ENCODE measurements at regions not wholly inside any gene's neighbourhood (a gene's known extent, or its start where the extent isn't known, plus 50 kb on each side); places are given as distances from the start of the nearest gene placed in this dataset.

DNA sequence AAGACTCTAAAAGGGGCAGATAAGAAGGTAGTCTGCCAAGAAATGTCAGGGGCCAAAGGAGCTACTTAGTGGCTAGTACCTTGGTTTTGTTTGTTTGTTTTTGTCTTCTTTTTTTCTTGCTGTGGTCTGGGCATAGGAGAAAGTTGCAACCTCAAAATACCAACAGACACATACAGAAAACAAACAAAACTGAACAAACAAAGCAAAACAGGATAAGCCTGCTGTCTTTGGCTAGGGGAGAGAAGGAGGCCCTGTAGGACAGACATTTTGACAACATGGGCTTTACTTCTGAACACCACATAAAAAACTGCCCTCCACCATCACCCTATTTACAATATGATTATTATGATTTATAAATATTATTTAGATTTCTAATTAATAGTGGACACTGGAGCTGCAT is 460.8 kb downstream of the PTH2R start:
- no peak overlapping the region for H3K27ac Mint-ChIP-seq
- no peak overlapping the region for H3K4me3 Mint-ChIP-seq
- Histone ChIP-seq H3K36me3 (ENCODE audit: insufficient read depth) (0 out of 2 replicates have a peak, but pooled peaks cover 3% of the 10 kb centered on the region), H3K4me3 (no peak overlapping the region), H2AFZ (no peak overlapping the region), H3K9me2 (ENCODE audit: insufficient read depth) (0 out of 2 replicates have a peak, but pooled peaks cover 1% of the 10 kb centered on the region), H4K20me1 (replicated peaks; ENCODE audit: insufficient read depth) (no peaks in the 10 kb centered on the region), H3K27me3 (ENCODE audit: insufficient read depth) (no peaks in the 10 kb centered on the region), H3K79me2 (replicated peaks; ENCODE audit: insufficient read depth) (no peaks in the 10 kb centered on the region), H3F3A (replicated peaks; ENCODE audit: low read depth) (no peaks in the 10 kb centered on the region), H3K27ac (ENCODE audit: low read depth) (no peak overlapping the region), H3K4me2 (no peak overlapping the region), H3K4me1 (ENCODE audit: insufficient read depth) (no peaks in the 10 kb centered on the region)
- DNase-seq (ENCODE audit: low spot score) (no peak), ATAC-seq (no peak)
- peaks cover 2% of the 10 kb centered on the region; the same call in 1 of the 3 replicates for H3K9me3 Mint-ChIP-seq
- no peak for TF ChIP-seq EZH2phosphoT487 (IDR thresholded peaks at IDR 0.05; ENCODE audit: unreplicated experiment)
- TF ChIP-seq CREB1 (CRISPR knock-in tag; IDR thresholded peaks at IDR 0.05; ENCODE audit: low read depth) = no peak
- TF ChIP-seq POLR2AphosphoS5 (IDR thresholded peaks at IDR 0.05; ENCODE audit: low read depth) = no peak
- no peak for TF ChIP-seq EZH2 (IDR thresholded peaks at IDR 0.05; ENCODE audit: low read depth, unreplicated experiment)
- TF ChIP-seq STAT1 (IDR thresholded peaks at IDR 0.05; ENCODE audit: unreplicated experiment) = no peak
- TF ChIP-seq CTCF (conservative IDR thresholded peaks at IDR 0.05; ENCODE audit: low read depth in 2 of 2) = no peak
- TF ChIP-seq ZNF331 (CRISPR knock-in tag; IDR thresholded peaks at IDR 0.05; ENCODE audit: low read depth) = no peak
- TF ChIP-seq, protein P1, sequence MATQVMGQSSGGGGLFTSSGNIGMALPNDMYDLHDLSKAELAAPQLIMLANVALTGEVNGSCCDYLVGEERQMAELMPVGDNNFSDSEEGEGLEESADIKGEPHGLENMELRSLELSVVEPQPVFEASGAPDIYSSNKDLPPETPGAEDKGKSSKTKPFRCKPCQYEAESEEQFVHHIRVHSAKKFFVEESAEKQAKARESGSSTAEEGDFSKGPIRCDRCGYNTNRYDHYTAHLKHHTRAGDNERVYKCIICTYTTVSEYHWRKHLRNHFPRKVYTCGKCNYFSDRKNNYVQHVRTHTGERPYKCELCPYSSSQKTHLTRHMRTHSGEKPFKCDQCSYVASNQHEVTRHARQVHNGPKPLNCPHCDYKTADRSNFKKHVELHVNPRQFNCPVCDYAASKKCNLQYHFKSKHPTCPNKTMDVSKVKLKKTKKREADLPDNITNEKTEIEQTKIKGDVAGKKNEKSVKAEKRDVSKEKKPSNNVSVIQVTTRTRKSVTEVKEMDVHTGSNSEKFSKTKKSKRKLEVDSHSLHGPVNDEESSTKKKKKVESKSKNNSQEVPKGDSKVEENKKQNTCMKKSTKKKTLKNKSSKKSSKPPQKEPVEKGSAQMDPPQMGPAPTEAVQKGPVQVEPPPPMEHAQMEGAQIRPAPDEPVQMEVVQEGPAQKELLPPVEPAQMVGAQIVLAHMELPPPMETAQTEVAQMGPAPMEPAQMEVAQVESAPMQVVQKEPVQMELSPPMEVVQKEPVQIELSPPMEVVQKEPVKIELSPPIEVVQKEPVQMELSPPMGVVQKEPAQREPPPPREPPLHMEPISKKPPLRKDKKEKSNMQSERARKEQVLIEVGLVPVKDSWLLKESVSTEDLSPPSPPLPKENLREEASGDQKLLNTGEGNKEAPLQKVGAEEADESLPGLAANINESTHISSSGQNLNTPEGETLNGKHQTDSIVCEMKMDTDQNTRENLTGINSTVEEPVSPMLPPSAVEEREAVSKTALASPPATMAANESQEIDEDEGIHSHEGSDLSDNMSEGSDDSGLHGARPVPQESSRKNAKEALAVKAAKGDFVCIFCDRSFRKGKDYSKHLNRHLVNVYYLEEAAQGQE (IDR thresholded peaks at IDR 0.05; ENCODE audit: unreplicated experiment) = no peak
- TF ChIP-seq NANOG (IDR thresholded peaks at IDR 0.05; ENCODE audit: borderline replicate concordance) = no peak
- TF ChIP-seq JUNB (IDR thresholded peaks at IDR 0.05; ENCODE audit: unreplicated experiment) = no peak
- no peak for TF ChIP-seq ZNF462 (CRISPR knock-in tag; IDR thresholded peaks at IDR 0.05)
- no peak for TF ChIP-seq ETS1 (IDR thresholded peaks at IDR 0.05)
- no peak for TF ChIP-seq ZNF114 (CRISPR knock-in tag; IDR thresholded peaks at IDR 0.05)
- H3K27me3 Mint-ChIP-seq (ENCODE audit: insufficient read depth, low read depth, poor library complexity) = peaks cover 2% of the 10 kb centered on the region
- no peaks in the 10 kb centered on the region for H3K36me3 Mint-ChIP-seq (ENCODE audit: low read depth)
- no peaks in the 10 kb centered on the region for H3K4me1 Mint-ChIP-seq
